ENCODE measurements at regions not wholly inside any gene's neighbourhood (a gene's known extent, or its start where the extent isn't known, plus 50 kb on each side); places are given as distances from the start of the nearest gene placed in this dataset.

GRCh38 chr4:147425019-147425418, 55.9 kb upstream of the EDNRA start:
- Histone ChIP-seq H3K4me1 (ENCODE audit: control insufficient read depth in 1 of 2, extremely low read depth in 1 of 2, insufficient read depth in 2 of 2, low read length in 2 of 2) (no peaks in the 10 kb centered on the region), H3K27me3 (replicated peaks in 1 of 2; ENCODE audit: control insufficient read depth in 2 of 2, extremely low read depth in 1 of 2, insufficient read depth in 2 of 2, low read length in 1 of 2) (no peaks in the 10 kb centered on the region), H3K27ac (ENCODE audit: low read length) (no peak overlapping the region), H3K36me3 (ENCODE audit: control insufficient read depth in 2 of 2, extremely low read depth in 1 of 2, insufficient read depth in 1 of 2, low read length in 1 of 2) (no peaks in the 10 kb centered on the region), H3K4me3 (ENCODE audit: control insufficient read depth in 1 of 2, extremely low read depth in 1 of 2, low read length in 1 of 2) (no peak overlapping the region), H3K9me3 (no peaks in the 10 kb centered on the region)
- no peak for ATAC-seq (replicated peaks in 1 of 4)
- ChIA-PET POLR2A (no interaction called here), CTCF (no interaction called here)
- no peak overlapping the region for H3K27ac Mint-ChIP-seq
- peaks cover 0 to 3% (median 2%) of the 10 kb centered on the region in 3 donors for H3K9me3 Mint-ChIP-seq
- no peaks in the 10 kb centered on the region for H3K4me1 Mint-ChIP-seq
- WGBS (ENCODE audit: insufficient coverage): no CpG with 5 or more reads among the region's 1 CpG
- H3K4me3 Mint-ChIP-seq: no peak overlapping the region
- no peaks in the 10 kb centered on the region for H3K36me3 Mint-ChIP-seq
- H3K27me3 Mint-ChIP-seq: no peaks in the 10 kb centered on the region
- DNase-seq: no peak

DNA sequence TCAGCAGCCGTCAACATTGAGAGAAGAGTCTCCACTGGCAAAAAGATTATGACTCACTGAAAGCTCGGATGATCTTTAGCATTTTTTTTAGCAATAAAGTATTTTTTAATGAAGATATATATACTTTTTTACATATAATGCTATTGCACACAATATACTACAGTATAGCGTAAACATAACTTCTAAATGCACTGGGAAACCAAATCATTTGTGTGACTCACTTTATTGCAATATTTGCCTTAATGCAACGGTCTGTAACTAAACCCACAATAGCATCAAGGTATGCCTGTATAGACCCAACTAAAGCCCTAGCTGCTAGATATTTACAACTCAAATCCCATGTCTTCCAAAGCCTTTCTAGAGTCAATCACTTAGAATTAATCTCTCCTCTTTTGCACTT, 52.3 kb upstream of the EDNRA start:
- ATAC-seq (replicated peaks in 1 of 4) (no peak), DNase-seq (no peak)
- no peaks in the 10 kb centered on the region for H3K36me3 Mint-ChIP-seq
- Histone ChIP-seq H3K4me3 (ENCODE audit: control insufficient read depth in 1 of 2, extremely low read depth in 1 of 2, low read length in 1 of 2) (no peak overlapping the region), H3K27me3 (replicated peaks in 1 of 2; ENCODE audit: control insufficient read depth in 2 of 2, extremely low read depth in 1 of 2, insufficient read depth in 2 of 2, low read length in 1 of 2) (no peaks in the 10 kb centered on the region), H3K36me3 (ENCODE audit: control insufficient read depth in 2 of 2, extremely low read depth in 1 of 2, insufficient read depth in 1 of 2, low read length in 1 of 2) (no peaks in the 10 kb centered on the region), H3K4me1 (ENCODE audit: control insufficient read depth in 1 of 2, extremely low read depth in 1 of 2, insufficient read depth in 2 of 2, low read length in 2 of 2) (no peaks in the 10 kb centered on the region), H3K9me3 (no peaks in the 10 kb centered on the region), H3K27ac (ENCODE audit: low read length) (no peak overlapping the region)
- H3K4me3 Mint-ChIP-seq: no peak overlapping the region
- no peak overlapping the region for H3K27ac Mint-ChIP-seq
- no peaks in the 10 kb centered on the region for H3K27me3 Mint-ChIP-seq
- peaks cover 3 to 13% (median 8%) of the 10 kb centered on the region in 3 donors for H3K9me3 Mint-ChIP-seq
- WGBS (ENCODE audit: insufficient coverage): 50% methylated on average over 1 of the region's 4 CpGs
- CTCF ChIA-PET: no interaction called here
- POLR2A ChIA-PET: no interaction called here
- H3K4me1 Mint-ChIP-seq: no peaks in the 10 kb centered on the region

DNA sequence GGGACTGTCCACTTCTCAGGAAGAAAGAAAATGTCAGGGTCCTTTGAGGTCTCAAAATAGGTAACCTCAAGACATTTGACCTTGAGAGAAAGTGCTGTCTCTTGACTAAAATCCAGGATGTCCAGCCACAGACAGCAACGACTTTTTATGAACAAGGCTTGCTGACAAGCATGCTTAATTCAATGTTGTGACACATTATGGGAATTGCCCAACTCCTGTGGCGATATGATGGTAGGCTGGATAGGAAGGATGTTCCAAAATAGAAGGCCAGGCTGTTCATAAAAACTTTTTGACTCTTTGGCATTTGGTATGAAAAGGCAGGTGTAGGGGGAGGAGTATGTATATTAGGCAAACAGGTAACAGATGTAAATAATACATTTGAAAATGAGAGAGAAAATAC, 50.8 kb upstream of the EDNRA start:
- H3K9me3 ChIP-seq: no peaks in the 10 kb centered on the region
- ATAC-seq (replicated peaks in 1 of 4): no peak
- no peak overlapping the region for H3K4me3 ChIP-seq (ENCODE audit: control insufficient read depth in 1 of 2, extremely low read depth in 1 of 2, low read length in 1 of 2)
- no peaks in the 10 kb centered on the region for H3K27me3 Mint-ChIP-seq
- POLR2A ChIA-PET: no interaction called here
- 44% methylated on average over 2 of the region's 2 CpGs for WGBS (ENCODE audit: insufficient coverage)
- CTCF ChIA-PET: no interaction called here
- H3K4me1 Mint-ChIP-seq: no peaks in the 10 kb centered on the region
- no peaks in the 10 kb centered on the region for H3K36me3 Mint-ChIP-seq
- no peak overlapping the region for H3K27ac ChIP-seq (ENCODE audit: low read length)
- no peaks in the 10 kb centered on the region for H3K36me3 ChIP-seq (ENCODE audit: control insufficient read depth in 2 of 2, extremely low read depth in 1 of 2, insufficient read depth in 1 of 2, low read length in 1 of 2)
- H3K27me3 ChIP-seq (replicated peaks in 1 of 2; ENCODE audit: control insufficient read depth in 2 of 2, extremely low read depth in 1 of 2, insufficient read depth in 2 of 2, low read length in 1 of 2): no peaks in the 10 kb centered on the region
- H3K27ac Mint-ChIP-seq: no peak overlapping the region
- DNase-seq: no peak
- H3K9me3 Mint-ChIP-seq: peaks cover 3 to 13% (median 8%) of the 10 kb centered on the region in 3 donors
- H3K4me3 Mint-ChIP-seq: no peak overlapping the region
- H3K4me1 ChIP-seq (ENCODE audit: control insufficient read depth in 1 of 2, extremely low read depth in 1 of 2, insufficient read depth in 2 of 2, low read length in 2 of 2): no peaks in the 10 kb centered on the region
